ENCODE measurements at regions not wholly inside any gene's neighbourhood (a gene's known extent, or its start where the extent isn't known, plus 50 kb on each side); places are given as distances from the start of the nearest gene placed in this dataset.

- H3K27ac ChIP-seq (ENCODE audit: extremely low read length, insufficient read depth, low read length) = no peak overlapping the region
- H3K79me2 ChIP-seq (ENCODE audit: insufficient read depth, low read length) = no peaks in the 10 kb centered on the region
Measured at GRCh38 chr2:14199040-14199439, 433.5 kb upstream of the LRATD1 start.

More at GRCh38 chr2:14199040-14199439, 433.5 kb upstream of the LRATD1 start:
- ATAC-seq = no peak
- no peak overlapping the region for H3K9ac ChIP-seq (ENCODE audit: insufficient read depth, low read depth, low read length)
- intact Hi-C loops (cut with micrococcal nuclease; ENCODE audit: unreplicated experiment) = no loop called here
- no TSS peak for BruUV-seq (replicated peaks)
- no peak overlapping the region for H3K4me3 ChIP-seq (replicated peaks in 1 of 3; ENCODE audit: insufficient read depth in 1 of 3, low read depth in 2 of 3, low read length in 3 of 3)
- 2% methylated on average over 3 of the region's 3 CpGs for WGBS (ENCODE audit: low lambda C conversion rate)
- no peaks in the 10 kb centered on the region for H3K36me3 ChIP-seq (replicated peaks in 1 of 2; ENCODE audit: control insufficient read depth in 1 of 2, insufficient read depth in 2 of 2, low read length in 2 of 2)
- no peak for DNase-seq (ENCODE audit: low spot score)
- ChIA-PET POLR2A (no interaction called here), CTCF (ENCODE audit: low intra/inter-chr PET ratio, low total read pairs) (no interaction called here)
- no peak overlapping the region for H3K4me2 ChIP-seq (ENCODE audit: low read depth, low read length)
- in situ Hi-C loops (cut with HindIII; ENCODE audit: extremely low pct_ligation_motif_present, low pct_unique_long_range_greater_than_20kb) = no loop called here
- H3K4me1 ChIP-seq (ENCODE audit: insufficient read depth, low read length) = no peaks in the 10 kb centered on the region
- H2AFZ ChIP-seq (ENCODE audit: low read length) = no peak overlapping the region
- no peaks in the 10 kb centered on the region for H4K20me1 ChIP-seq (ENCODE audit: insufficient read depth, low read length)
- peaks cover 22% of the 10 kb centered on the region for H3K9me3 ChIP-seq (ENCODE audit: low read length)
- TF ChIP-seq ZNF775 (CRISPR knock-in tag; IDR thresholded peaks at IDR 0.05; ENCODE audit: borderline replicate concordance) (no peak), ZNF484 (CRISPR knock-in tag; IDR thresholded peaks at IDR 0.05; ENCODE audit: borderline replicate concordance, low read depth) (no peak), NR1H2 (CRISPR knock-in tag; IDR thresholded peaks at IDR 0.05; ENCODE audit: borderline replicate concordance, low read depth) (no peak), MTF1 (CRISPR knock-in tag; IDR thresholded peaks at IDR 0.05) (no peak), NR3C1 (CRISPR knock-in tag; IDR thresholded peaks at IDR 0.05) (no peak), POLR2AphosphoS2 (IDR thresholded peaks at IDR 0.05; ENCODE audit: low read depth, low read length) (no peak), MYC (CRISPR knock-in tag; IDR thresholded peaks at IDR 0.05; ENCODE audit: borderline replicate concordance) (no peak), SALL1 (CRISPR knock-in tag; IDR thresholded peaks at IDR 0.05) (no peak), ZNF18 (CRISPR knock-in tag; IDR thresholded peaks at IDR 0.05; ENCODE audit: insufficient replicate concordance) (no peak)
- TF ChIP-seq, protein P1, sequence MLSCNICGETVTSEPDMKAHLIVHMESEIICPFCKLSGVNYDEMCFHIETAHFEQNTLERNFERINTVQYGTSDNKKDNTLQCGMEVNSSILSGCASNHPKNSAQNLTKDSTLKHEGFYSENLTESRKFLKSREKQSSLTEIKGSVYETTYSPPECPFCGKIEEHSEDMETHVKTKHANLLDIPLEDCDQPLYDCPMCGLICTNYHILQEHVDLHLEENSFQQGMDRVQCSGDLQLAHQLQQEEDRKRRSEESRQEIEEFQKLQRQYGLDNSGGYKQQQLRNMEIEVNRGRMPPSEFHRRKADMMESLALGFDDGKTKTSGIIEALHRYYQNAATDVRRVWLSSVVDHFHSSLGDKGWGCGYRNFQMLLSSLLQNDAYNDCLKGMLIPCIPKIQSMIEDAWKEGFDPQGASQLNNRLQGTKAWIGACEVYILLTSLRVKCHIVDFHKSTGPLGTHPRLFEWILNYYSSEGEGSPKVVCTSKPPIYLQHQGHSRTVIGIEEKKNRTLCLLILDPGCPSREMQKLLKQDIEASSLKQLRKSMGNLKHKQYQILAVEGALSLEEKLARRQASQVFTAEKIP (CRISPR knock-in tag; IDR thresholded peaks at IDR 0.05; ENCODE audit: borderline replicate concordance) = no peak
- TF ChIP-seq, protein P2, sequence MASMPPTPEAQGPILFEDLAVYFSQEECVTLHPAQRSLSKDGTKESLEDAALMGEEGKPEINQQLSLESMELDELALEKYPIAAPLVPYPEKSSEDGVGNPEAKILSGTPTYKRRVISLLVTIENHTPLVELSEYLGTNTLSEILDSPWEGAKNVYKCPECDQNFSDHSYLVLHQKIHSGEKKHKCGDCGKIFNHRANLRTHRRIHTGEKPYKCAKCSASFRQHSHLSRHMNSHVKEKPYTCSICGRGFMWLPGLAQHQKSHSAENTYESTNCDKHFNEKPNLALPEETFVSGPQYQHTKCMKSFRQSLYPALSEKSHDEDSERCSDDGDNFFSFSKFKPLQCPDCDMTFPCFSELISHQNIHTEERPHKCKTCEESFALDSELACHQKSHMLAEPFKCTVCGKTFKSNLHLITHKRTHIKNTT (CRISPR knock-in tag; IDR thresholded peaks at IDR 0.05) = no peak
- TF ChIP-seq, protein P3, sequence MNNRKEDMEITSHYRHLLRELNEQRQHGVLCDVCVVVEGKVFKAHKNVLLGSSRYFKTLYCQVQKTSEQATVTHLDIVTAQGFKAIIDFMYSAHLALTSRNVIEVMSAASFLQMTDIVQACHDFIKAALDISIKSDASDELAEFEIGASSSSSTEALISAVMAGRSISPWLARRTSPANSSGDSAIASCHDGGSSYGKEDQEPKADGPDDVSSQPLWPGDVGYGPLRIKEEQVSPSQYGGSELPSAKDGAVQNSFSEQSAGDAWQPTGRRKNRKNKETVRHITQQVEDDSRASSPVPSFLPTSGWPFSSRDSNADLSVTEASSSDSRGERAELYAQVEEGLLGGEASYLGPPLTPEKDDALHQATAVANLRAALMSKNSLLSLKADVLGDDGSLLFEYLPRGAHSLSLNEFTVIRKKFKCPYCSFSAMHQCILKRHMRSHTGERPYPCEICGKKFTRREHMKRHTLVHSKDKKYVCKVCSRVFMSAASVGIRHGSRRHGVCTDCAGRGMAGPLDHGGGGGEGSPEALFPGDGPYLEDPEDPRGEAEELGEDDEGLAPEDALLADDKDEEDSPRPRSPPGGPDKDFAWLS (CRISPR knock-in tag; IDR thresholded peaks at IDR 0.05; ENCODE audit: borderline replicate concordance) = no peak
- FAIRE-seq = no peak
- H3K27me3 ChIP-seq (ENCODE audit: control insufficient read depth in 1 of 2, insufficient read depth in 2 of 2, low read length in 2 of 2) = no peaks in the 10 kb centered on the region

All from HepG2 (cell line).